ENCODE measurements at regions not wholly inside any gene's neighbourhood (a gene's known extent, or its start where the extent isn't known, plus 50 kb on each side); places are given as distances from the start of the nearest gene placed in this dataset.

GRCh38 chr1:106063510-106063909 is 993.0 kb upstream of the PRMT6 start:
- TF ChIP-seq TAF1 (IDR thresholded peaks at IDR 0.05; ENCODE audit: low read depth, low read length) (no peak), POLR2AphosphoS5 (IDR thresholded peaks at IDR 0.05; ENCODE audit: low read depth, low read length) (no peak), POLR2A (IDR thresholded peaks at IDR 0.05; ENCODE audit: low read depth, low read length) (no peak), POU2F2 (IDR thresholded peaks at IDR 0.05; ENCODE audit: low read depth, low read length) (no peak), PAX5 (IDR thresholded peaks at IDR 0.05; ENCODE audit: insufficient read depth, low read length, severe bottlenecking) (no peak)
